SK-N-SH treated with all-trans-retinoic acid at 6 μM for 48 hours (cell line): ENCODE measurements at regions not wholly inside any gene's neighbourhood (a gene's known extent, or its start where the extent isn't known, plus 50 kb on each side); places are given as distances from the start of the nearest gene placed in this dataset.
A peak's percentile ranks its signal among the peaks of the same experiment; 100 is the strongest.

Source experiments
- ATAC-seq: fragments of 200-7000 bp; cut with Tn5 transposase; 3 replicates; pipeline ENCODE4 v1.9.1; 2020; ENCODE audit warnings: mild to moderate bottlenecking, moderate library complexity
- BACH2 ChIP-seq: fragments of 250-450 bp; sonication (Bioruptor Pico); IDR thresholded peaks from 2 replicates; pipeline ENCODE4 v1.9.0; 2021; ENCODE audit warnings: mild to moderate bottlenecking, borderline replicate concordance
- CSRNP3 ChIP-seq: fragments of 250-450 bp; sonication (Bioruptor Pico); IDR thresholded peaks from 2 replicates; pipeline ENCODE4 v1.5.1; 2021; ENCODE audit warnings: mild to moderate bottlenecking, moderate library complexity
- ESRRG ChIP-seq: fragments of 250-450 bp; sonication (Bioruptor Pico); IDR thresholded peaks from 2 replicates; pipeline ENCODE4 v1.6.1; 2021; ENCODE audit warnings: mild to moderate bottlenecking
- GLIS3 ChIP-seq: fragments of 250-450 bp; sonication (Bioruptor Pico); IDR thresholded peaks from 2 replicates; pipeline ENCODE4 v1.5.0; 2020; ENCODE audit warnings: mild to moderate bottlenecking, moderate library complexity
- ISL1 ChIP-seq: fragments of 250-450 bp; sonication (Bioruptor Pico); IDR thresholded peaks from 2 replicates; pipeline ENCODE4 v2.1.2; 2022; ENCODE audit warnings: mild to moderate bottlenecking, moderate library complexity
- OSR1 ChIP-seq: fragments of 250-450 bp; sonication (Bioruptor Pico); IDR thresholded peaks from 2 replicates; pipeline ENCODE4 v1.8.0; 2022; ENCODE audit warnings: moderate library complexity, mild to moderate bottlenecking, inconsistent platforms
- PPARA ChIP-seq: fragments of 250-450 bp; sonication (Bioruptor Pico); IDR thresholded peaks from 2 replicates; pipeline ENCODE4 v1.5.0; 2020; ENCODE audit warnings: mild to moderate bottlenecking, borderline replicate concordance
- SNAI2 ChIP-seq: fragments of 250-450 bp; sonication (Bioruptor Pico); IDR thresholded peaks from 2 replicates; pipeline ENCODE4 v1.5.0; 2020; ENCODE audit warnings: mild to moderate bottlenecking, moderate library complexity
- TCF4 ChIP-seq: fragments of 250-450 bp; sonication (Bioruptor Pico); IDR thresholded peaks from 2 replicates; pipeline ENCODE4 v1.8.0; 2021; ENCODE audit warnings: mild to moderate bottlenecking, moderate library complexity, borderline replicate concordance
- TOX ChIP-seq: fragments of 250-450 bp; sonication (Bioruptor Pico); IDR thresholded peaks from 2 replicates; pipeline ENCODE4 v1.8.0; 2021; ENCODE audit warnings: mild to moderate bottlenecking, moderate library complexity, borderline replicate concordance
- TSHZ2 ChIP-seq: fragments of 250-450 bp; sonication (Bioruptor Pico); IDR thresholded peaks from 2 replicates; pipeline ENCODE4 v1.5.0; 2020; ENCODE audit warnings: mild to moderate bottlenecking, moderate library complexity
- ZC3H10 ChIP-seq: fragments of 250-450 bp; sonication (Bioruptor Pico); IDR thresholded peaks from 2 replicates; pipeline ENCODE4 v1.5.1; 2021; ENCODE audit warnings: mild to moderate bottlenecking, moderate library complexity
- ZFP3 ChIP-seq: fragments of 250-450 bp; sonication (Bioruptor Pico); IDR thresholded peaks from 2 replicates; pipeline ENCODE4 v1.5.0; 2020; ENCODE audit warnings: mild to moderate bottlenecking, moderate library complexity
- ZFP30 ChIP-seq: fragments of 450-650 bp; formaldehyde crosslinking; IDR thresholded peaks from 2 replicates; pipeline ENCODE4 v1.5.0; 2022; ENCODE audit warnings: mild to moderate bottlenecking, moderate library complexity
- ZNF565 ChIP-seq: fragments of 450-650 bp; formaldehyde crosslinking; conservative IDR thresholded peaks from 2 replicates; pipeline ENCODE4 v1.5.0; 2020; ENCODE audit warnings: low read depth, mild to moderate bottlenecking, moderate library complexity
- ZNF70 ChIP-seq: fragments of 450-650 bp; formaldehyde crosslinking; IDR thresholded peaks from 2 replicates; pipeline ENCODE4 v1.5.0; 2020; ENCODE audit warnings: mild to moderate bottlenecking, moderate library complexity
- TF ChIP-seq, protein P1 (sequence below): fragments of 250-450 bp; sonication (Bioruptor Pico); IDR thresholded peaks from 2 replicates; pipeline ENCODE4 v1.5.1; 2020; ENCODE audit warnings: low read depth, mild to moderate bottlenecking, moderate library complexity

DNA sequence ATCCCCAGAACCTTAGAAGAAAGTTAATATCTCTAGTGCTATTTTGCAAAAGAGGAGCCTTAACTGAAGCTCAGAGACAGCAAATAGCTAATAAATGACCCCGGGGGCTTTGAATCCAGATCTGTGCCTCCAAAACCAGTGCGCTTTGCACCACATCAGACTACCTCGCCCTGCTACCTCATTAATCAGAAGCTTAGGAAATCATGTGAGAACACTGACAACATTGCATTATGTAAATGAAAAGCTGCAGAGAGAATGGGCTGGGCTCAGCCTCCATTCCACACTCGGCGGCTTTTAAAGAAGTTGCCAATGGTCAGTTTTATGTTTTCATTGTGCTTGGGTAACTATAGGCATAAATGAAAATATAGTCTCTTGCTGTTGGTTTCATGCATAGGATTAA is 54.0 kb upstream of the STMND1 start:
- ATAC-seq = no peak
- no peak for TF ChIP-seq GLIS3

GRCh38 chr6:17045581-17046322 is 56.1 kb upstream of the STMND1 start:
- TF ChIP-seq ISL1 (CRISPR knock-in tag) (peak; percentile 41; the same call in 1 of the 2 replicates), TCF4 (CRISPR knock-in tag) (no peak)
- ATAC-seq = peak; percentile 80

DNA sequence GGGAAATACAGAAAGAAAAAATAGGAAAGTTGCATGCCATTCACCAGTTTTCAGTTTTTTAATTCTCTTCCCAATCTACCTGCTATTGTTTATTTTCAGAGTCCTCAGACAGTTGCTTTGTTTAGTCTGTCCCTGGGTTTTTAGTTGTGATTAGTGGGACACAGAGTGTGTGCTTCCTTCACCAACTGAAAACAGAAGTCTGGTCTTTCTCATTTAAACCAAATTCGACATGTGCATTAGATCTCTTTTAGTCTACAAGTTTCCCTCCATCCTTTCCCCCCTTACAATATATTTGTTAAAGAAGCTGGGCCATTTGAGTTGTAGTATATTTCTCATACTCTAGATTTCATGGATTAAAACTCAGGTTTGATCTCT is 58.7 kb upstream of the STMND1 start:
- peak; percentile 19 for ATAC-seq
- TF ChIP-seq ESRRG = no peak
- no peak for TF ChIP-seq BACH2 (CRISPR knock-in tag)
- no peak for TF ChIP-seq TCF4 (CRISPR knock-in tag)
- TF ChIP-seq ZFP30 = no peak
- no peak for TF ChIP-seq ZC3H10 (CRISPR knock-in tag)
- no peak for TF ChIP-seq ZNF565 (CRISPR knock-in tag)
- TF ChIP-seq ZFP3 (CRISPR knock-in tag) = no peak
- TF ChIP-seq GLIS3 = no peak
- no peak for TF ChIP-seq OSR1 (CRISPR knock-in tag)
- no peak for TF ChIP-seq ISL1 (CRISPR knock-in tag)
- TF ChIP-seq, protein P1, sequence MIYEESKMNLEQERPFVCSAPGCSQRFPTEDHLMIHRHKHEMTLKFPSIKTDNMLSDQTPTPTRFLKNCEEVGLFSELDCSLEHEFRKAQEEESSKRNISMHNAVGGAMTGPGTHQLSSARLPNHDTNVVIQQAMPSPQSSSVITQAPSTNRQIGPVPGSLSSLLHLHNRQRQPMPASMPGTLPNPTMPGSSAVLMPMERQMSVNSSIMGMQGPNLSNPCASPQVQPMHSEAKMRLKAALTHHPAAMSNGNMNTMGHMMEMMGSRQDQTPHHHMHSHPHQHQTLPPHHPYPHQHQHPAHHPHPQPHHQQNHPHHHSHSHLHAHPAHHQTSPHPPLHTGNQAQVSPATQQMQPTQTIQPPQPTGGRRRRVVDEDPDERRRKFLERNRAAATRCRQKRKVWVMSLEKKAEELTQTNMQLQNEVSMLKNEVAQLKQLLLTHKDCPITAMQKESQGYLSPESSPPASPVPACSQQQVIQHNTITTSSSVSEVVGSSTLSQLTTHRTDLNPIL (CRISPR knock-in tag) = no peak
- no peak for TF ChIP-seq PPARA (CRISPR knock-in tag)
- TF ChIP-seq TSHZ2 (CRISPR knock-in tag) = no peak
- TF ChIP-seq TOX (CRISPR knock-in tag) = no peak
- no peak for TF ChIP-seq CSRNP3 (CRISPR knock-in tag)

- TF ChIP-seq ZNF565 (CRISPR knock-in tag) (no peak), SNAI2 (CRISPR knock-in tag) (no peak), TSHZ2 (CRISPR knock-in tag) (no peak), TOX (CRISPR knock-in tag) (no peak), GLIS3 (no peak), ESRRG (no peak), ZNF70 (CRISPR knock-in tag) (no peak)
- TF ChIP-seq, all 23 proteins: peak for 0
- ATAC-seq = peak; percentile 82
Measured at GRCh38 chr6:17042422-17043147, 59.3 kb upstream of the STMND1 start.
